H9 (cell line): ENCODE measurements at regions not wholly inside any gene's neighbourhood (a gene's known extent, or its start where the extent isn't known, plus 50 kb on each side); places are given as distances from the start of the nearest gene placed in this dataset.

ENCODE experiments used
- DNase-seq: peaks from one replicate; pipeline ENCODE4 v3.0.0-alpha.2; 2017
- H2AFZ ChIP-seq: one replicate; pipeline ENCODE4 v1.6.1; 2013; ENCODE audit warnings: mild to moderate bottlenecking, low read length, control low read depth, moderate library complexity
- H2AK5ac ChIP-seq: 2 replicates; pipeline ENCODE4 v1.6.1; 2013; ENCODE audit warnings: low read length, control low read depth, mixed read lengths; ENCODE audit not compliant: insufficient read length
- H2BK120ac ChIP-seq: one replicate; pipeline ENCODE4 v1.6.1; 2013; ENCODE audit warnings: low read depth, mild to moderate bottlenecking, low read length, control low read depth, inconsistent platforms; ENCODE audit not compliant: poor library complexity, severe bottlenecking
- H2BK12ac ChIP-seq: 2 replicates; pipeline ENCODE4 v1.6.1; 2013; ENCODE audit warnings: low read length, control low read depth, mixed read lengths, low read depth; ENCODE audit not compliant: insufficient read length
- H2BK15ac ChIP-seq: 2 replicates; pipeline ENCODE4 v1.6.1; 2013; ENCODE audit warnings: low read depth, low read length, control low read depth
- H2BK20ac ChIP-seq: one replicate; pipeline ENCODE4 v1.6.1; 2013; ENCODE audit warnings: low read depth, mild to moderate bottlenecking, low read length, control low read depth, inconsistent platforms; ENCODE audit not compliant: poor library complexity, severe bottlenecking
- H2BK5ac ChIP-seq: 2 replicates; pipeline ENCODE4 v1.6.1; 2013; ENCODE audit warnings: low read length, control low read depth, mixed read lengths; ENCODE audit not compliant: insufficient read length
- H3K14ac ChIP-seq: 2 replicates; pipeline ENCODE4 v1.6.1; 2013; ENCODE audit warnings: low read length, control low read depth; ENCODE audit not compliant: insufficient read depth
- H3K18ac ChIP-seq: 2 replicates; pipeline ENCODE4 v1.6.1; 2013; ENCODE audit warnings: low read depth, mild to moderate bottlenecking, mixed read lengths, low read length, control low read depth; ENCODE audit not compliant: insufficient read length
- H3K23ac ChIP-seq: 2 replicates; pipeline ENCODE4 v1.6.1; 2013; ENCODE audit warnings: low read length, control low read depth, mixed read lengths, low read depth; ENCODE audit not compliant: insufficient read length
- H3K23me2 ChIP-seq: 2 replicates; pipeline ENCODE4 v1.6.1; 2013; ENCODE audit warnings: low read depth, mild to moderate bottlenecking, mixed read lengths, low read length, control low read depth; ENCODE audit not compliant: insufficient read length, poor library complexity, severe bottlenecking
- H3K27ac ChIP-seq: 2 replicates; pipeline ENCODE4 v1.5.1; 2013; ENCODE audit warnings: low read length, control low read depth, mixed read lengths, low read depth; ENCODE audit not compliant: insufficient read length
- H3K27me3 ChIP-seq: 2 replicates; pipeline ENCODE4 v1.6.1; 2013; ENCODE audit warnings: low read length, control low read depth, inconsistent platforms; ENCODE audit not compliant: insufficient read depth
- H3K4ac ChIP-seq: 2 replicates; pipeline ENCODE4 v1.6.1; 2013; ENCODE audit warnings: low read depth, mild to moderate bottlenecking, control low read depth, inconsistent platforms, low read length, moderate library complexity
- H3K4me1 ChIP-seq: 2 replicates; pipeline ENCODE4 v1.6.1; 2013; ENCODE audit warnings: low read length, control low read depth, inconsistent platforms; ENCODE audit not compliant: insufficient read depth
- H3K4me2 ChIP-seq: 2 replicates; pipeline ENCODE4 v1.6.1; 2013; ENCODE audit warnings: low read length, control low read depth, mixed read lengths; ENCODE audit not compliant: insufficient read length, insufficient read depth
- H3K56ac ChIP-seq: 2 replicates; pipeline ENCODE4 v1.6.1; 2013; ENCODE audit warnings: low read depth, mild to moderate bottlenecking, mixed read lengths, low read length, control low read depth; ENCODE audit not compliant: insufficient read length
- H3K79me1 ChIP-seq: 2 replicates; pipeline ENCODE4 v1.6.1; 2013; ENCODE audit warnings: low read depth, mild to moderate bottlenecking, moderate library complexity, low read length, control low read depth, inconsistent platforms; ENCODE audit not compliant: insufficient read depth, poor library complexity, severe bottlenecking
- H3K79me2 ChIP-seq: 2 replicates; pipeline ENCODE4 v1.6.1; 2013; ENCODE audit warnings: low read length, control low read depth, inconsistent platforms; ENCODE audit not compliant: insufficient read depth
- H3K9ac ChIP-seq: 2 replicates; pipeline ENCODE4 v1.6.1; 2013; ENCODE audit warnings: low read length, control low read depth, mixed read lengths; ENCODE audit not compliant: insufficient read length; ENCODE audit errors: extremely low read depth
- H3K9me3 ChIP-seq: one replicate; pipeline ENCODE4 v1.6.1; 2013; ENCODE audit warnings: low read depth, low read length, inconsistent platforms; ENCODE audit not compliant: control insufficient read depth
- H3T11ph ChIP-seq: one replicate; pipeline ENCODE4 v1.6.1; 2013; ENCODE audit warnings: mild to moderate bottlenecking, low read length, control low read depth, inconsistent platforms
- H4K20me1 ChIP-seq: one replicate; pipeline ENCODE4 v1.6.1; 2013; ENCODE audit not compliant: control insufficient read depth, insufficient read length, insufficient read depth
- H4K5ac ChIP-seq: 2 replicates; pipeline ENCODE4 v1.6.1; 2013; ENCODE audit warnings: low read depth, mild to moderate bottlenecking, mixed read lengths, low read length, control low read depth; ENCODE audit not compliant: insufficient read length
- H4K8ac ChIP-seq: replicated peaks from 2 replicates; pipeline ENCODE4 v1.6.1; 2013; ENCODE audit warnings: low read length, control low read depth, mixed read lengths, low read depth; ENCODE audit not compliant: insufficient read length
- H4K91ac ChIP-seq: 2 replicates; pipeline ENCODE4 v1.6.1; 2013; ENCODE audit warnings: low read depth, mild to moderate bottlenecking, moderate library complexity, mixed read lengths, low read length, control low read depth; ENCODE audit not compliant: insufficient read length
- H3K27ac Mint-ChIP-seq, 3 experiments: 2 replicates in 2 of 3; 3 replicates in 1 of 3; pipeline ENCODE4 v1.8.0; 2020 to 2021; ENCODE audit warnings: mixed read lengths in 3 of 3, mild to moderate bottlenecking in 1 of 3, moderate library complexity in 1 of 3
- H3K27me3 Mint-ChIP-seq: 2 replicates; pipeline ENCODE4 v1.8.0; 2021; ENCODE audit warnings: low read depth, mild to moderate bottlenecking, moderate library complexity, mixed read lengths
- H3K36me3 Mint-ChIP-seq, 3 experiments: 2 replicates in 2 of 3; 3 replicates in 1 of 3; pipeline ENCODE4 v1.8.0; 2020 to 2021; ENCODE audit warnings: low read depth in 3 of 3, mixed read lengths in 3 of 3; ENCODE audit not compliant: insufficient read depth in 1 of 3
- H3K4me1 Mint-ChIP-seq, 2 experiments: 2 replicates each; pipeline ENCODE4 v1.8.0; 2020; ENCODE audit warnings: mixed read lengths in 2 of 2
- H3K4me3 Mint-ChIP-seq, 2 experiments: 2 replicates in 1 of 2; 3 replicates in 1 of 2; pipeline ENCODE4 v1.8.0; 2020 to 2021; ENCODE audit warnings: mild to moderate bottlenecking in 2 of 2, mixed read lengths in 2 of 2, moderate library complexity in 1 of 2
- H3K9me3 Mint-ChIP-seq, 2 experiments: 2 replicates in 1 of 2; 3 replicates in 1 of 2; pipeline ENCODE4 v1.8.0; 2020; ENCODE audit warnings: mild to moderate bottlenecking in 2 of 2, mixed read lengths in 2 of 2, moderate library complexity in 1 of 2
- WGBS: extraction: QIAGEN DNeasy Blood & Tissue Kit; methylation state at CpG from one replicate; pipeline ENCODE4 v1.1.7; 2013; ENCODE audit warnings: missing lambda C conversion rate, low lambda C conversion rate, mixed read lengths; ENCODE audit not compliant: insufficient read length; ENCODE audit errors: extremely low coverage; 5-methylcytosine and 5-hydroxymethylcytosine counted together
- TF ChIP-seq, protein P1 (sequence below): fragments of 200-600 bp; sonication (generic); conservative IDR thresholded peaks from 3 replicates; pipeline ENCODE4 v1.8.0; 2021; ENCODE audit warnings: antibody characterized with exemption, mild to moderate bottlenecking

- TF ChIP-seq, protein P1, sequence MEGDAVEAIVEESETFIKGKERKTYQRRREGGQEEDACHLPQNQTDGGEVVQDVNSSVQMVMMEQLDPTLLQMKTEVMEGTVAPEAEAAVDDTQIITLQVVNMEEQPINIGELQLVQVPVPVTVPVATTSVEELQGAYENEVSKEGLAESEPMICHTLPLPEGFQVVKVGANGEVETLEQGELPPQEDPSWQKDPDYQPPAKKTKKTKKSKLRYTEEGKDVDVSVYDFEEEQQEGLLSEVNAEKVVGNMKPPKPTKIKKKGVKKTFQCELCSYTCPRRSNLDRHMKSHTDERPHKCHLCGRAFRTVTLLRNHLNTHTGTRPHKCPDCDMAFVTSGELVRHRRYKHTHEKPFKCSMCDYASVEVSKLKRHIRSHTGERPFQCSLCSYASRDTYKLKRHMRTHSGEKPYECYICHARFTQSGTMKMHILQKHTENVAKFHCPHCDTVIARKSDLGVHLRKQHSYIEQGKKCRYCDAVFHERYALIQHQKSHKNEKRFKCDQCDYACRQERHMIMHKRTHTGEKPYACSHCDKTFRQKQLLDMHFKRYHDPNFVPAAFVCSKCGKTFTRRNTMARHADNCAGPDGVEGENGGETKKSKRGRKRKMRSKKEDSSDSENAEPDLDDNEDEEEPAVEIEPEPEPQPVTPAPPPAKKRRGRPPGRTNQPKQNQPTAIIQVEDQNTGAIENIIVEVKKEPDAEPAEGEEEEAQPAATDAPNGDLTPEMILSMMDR = no peak
- no peaks in the 10 kb centered on the region for H3K79me1 ChIP-seq
- no peak overlapping the region for H3T11ph ChIP-seq
- no peaks in the 10 kb centered on the region for H3K4me1 ChIP-seq
- no peak overlapping the region for H2BK15ac ChIP-seq
- Mint-ChIP-seq H3K4me1 (peaks cover 11 to 17% of the 10 kb centered on the region in 2 experiments), H3K36me3 (peaks cover 0 to 13% (median 8%) of the 10 kb centered on the region in 3 experiments; a peak in 4 of 7 replicates), H3K9me3 (peaks cover 1 to 5% of the 10 kb centered on the region in 2 experiments; a peak in 2 of 5 replicates), H3K4me3 (no peak overlapping the region), H3K27me3 (no peaks in the 10 kb centered on the region), H3K27ac (peak overlapping the region in 2 of 3 experiments; percentile 25 to 82; a peak in 3 of 7 replicates)
- no peak overlapping the region for H3K4ac ChIP-seq
- H4K20me1 ChIP-seq = no peaks in the 10 kb centered on the region
- no peak overlapping the region for H4K5ac ChIP-seq
- no peaks in the 10 kb centered on the region for H3K27me3 ChIP-seq
- H3K9ac ChIP-seq = no peak overlapping the region
- WGBS = no CpG with 5 or more reads among the region's 1 CpG
- no peak overlapping the region for H3K14ac ChIP-seq
- no peak overlapping the region for H4K91ac ChIP-seq
- H3K9me3 ChIP-seq = no peaks in the 10 kb centered on the region
- H3K4me2 ChIP-seq = no peak overlapping the region
- no peak overlapping the region for H3K56ac ChIP-seq
- no peak overlapping the region for H2AFZ ChIP-seq
- H2BK20ac ChIP-seq = no peak overlapping the region
- no peak overlapping the region for H3K18ac ChIP-seq
- no peak overlapping the region for H2AK5ac ChIP-seq
- H4K8ac ChIP-seq = no peak overlapping the region
- H3K79me2 ChIP-seq = no peaks in the 10 kb centered on the region
- no peak overlapping the region for H2BK5ac ChIP-seq
- no peak overlapping the region for H2BK120ac ChIP-seq
- no peak overlapping the region for H2BK12ac ChIP-seq
- no peak for DNase-seq
- H3K27ac ChIP-seq = no peak overlapping the region
- no peaks in the 10 kb centered on the region for H3K23me2 ChIP-seq
- no peak overlapping the region for H3K23ac ChIP-seq
Measured at GRCh38 chr4:130068072-130068471, 972.1 kb downstream of the C4orf33 start.
